ENCODE measurements at regions not wholly inside any gene's neighbourhood (a gene's known extent, or its start where the extent isn't known, plus 50 kb on each side); places are given as distances from the start of the nearest gene placed in this dataset.

GRCh38 chr3:64859625-64860535 lies 172.1 kb upstream of the ADAMTS9 start:
- intact Hi-C loops (cut with DNase I) = no loop called here
- Histone ChIP-seq H3K9me3 (no peaks in the 10 kb centered on the region), H3K4me3 (no peak overlapping the region), H3K27ac (no peak overlapping the region), H3K27me3 (ENCODE audit: insufficient read depth in 3 of 3, low read length in 2 of 3) (no peaks in the 10 kb centered on the region), H3K36me3 (ENCODE audit: insufficient read depth in 1 of 2, low read depth in 1 of 2) (no peaks in the 10 kb centered on the region), H3K4me1 (no peaks in the 10 kb centered on the region)
- TF ChIP-seq CTCF (IDR thresholded peaks at IDR 0.05) = no peak
- no peak for DNase-seq
- WGBS, 3 donors = 76 to 78% (median 77%) methylated on average over 6 of the region's 6 CpGs
- ATAC-seq = no peak

- no peak overlapping the region for H3K4me3 ChIP-seq
- no peak for TF ChIP-seq CTCF (IDR thresholded peaks at IDR 0.05)
- H3K27ac ChIP-seq = no peak overlapping the region
- ATAC-seq = no peak
- H3K27me3 ChIP-seq (ENCODE audit: insufficient read depth in 3 of 3, low read length in 2 of 3) = no peaks in the 10 kb centered on the region
- H3K36me3 ChIP-seq (ENCODE audit: insufficient read depth in 1 of 2, low read depth in 1 of 2) = no peaks in the 10 kb centered on the region
- no peak for DNase-seq
- WGBS, 3 donors = 84 to 88% (median 86%) methylated on average over 3 of the region's 3 CpGs
- no peaks in the 10 kb centered on the region for H3K4me1 ChIP-seq
- intact Hi-C loops (cut with DNase I) = no loop called here
- H3K9me3 ChIP-seq = no peaks in the 10 kb centered on the region
Measured at GRCh38 chr3:64856977-64857516, 169.2 kb upstream of the ADAMTS9 start.

- DNase-seq (no peak), ATAC-seq (no peak)
- no peak overlapping the region for H3K4me3 ChIP-seq
- no peaks in the 10 kb centered on the region for H3K9me3 ChIP-seq
- intact Hi-C loops (cut with DNase I) = no loop called here
- TF ChIP-seq CTCF (IDR thresholded peaks at IDR 0.05) = no peak
- H3K36me3 ChIP-seq (ENCODE audit: insufficient read depth in 1 of 2, low read depth in 1 of 2) = no peaks in the 10 kb centered on the region
- H3K27ac ChIP-seq = no peak overlapping the region
- WGBS, 3 donors = 77 to 96% (median 82%) methylated on average over 1 of the region's 1 CpG
- H3K27me3 ChIP-seq (ENCODE audit: insufficient read depth in 3 of 3, low read length in 2 of 3) = no peaks in the 10 kb centered on the region
- no peaks in the 10 kb centered on the region for H3K4me1 ChIP-seq
Measured at GRCh38 chr3:64856106-64856505, 168.3 kb upstream of the ADAMTS9 start.

- ATAC-seq (no peak), DNase-seq (no peak)
- H3K36me3 ChIP-seq (ENCODE audit: insufficient read depth in 1 of 2, low read depth in 1 of 2) = no peaks in the 10 kb centered on the region
- no peak overlapping the region for H3K27ac ChIP-seq
- WGBS, 3 donors = 96 to 99% (median 98%) methylated on average over 2 of the region's 2 CpGs
- H3K27me3 ChIP-seq (ENCODE audit: insufficient read depth in 3 of 3, low read length in 2 of 3) = no peaks in the 10 kb centered on the region
- intact Hi-C loops (cut with DNase I) = no loop called here
- H3K4me1 ChIP-seq = peaks cover 7% of the 10 kb centered on the region
- TF ChIP-seq CTCF (IDR thresholded peaks at IDR 0.05) = no peak
- no peaks in the 10 kb centered on the region for H3K9me3 ChIP-seq
- H3K4me3 ChIP-seq = no peak overlapping the region
Measured at GRCh38 chr3:64853456-64853855, 165.7 kb upstream of the ADAMTS9 start.
